ENCODE measurements at regions not wholly inside any gene's neighbourhood (a gene's known extent, or its start where the extent isn't known, plus 50 kb on each side); places are given as distances from the start of the nearest gene placed in this dataset.
"Not testable (repeated sequence)": the region's sequence is repeated elsewhere in the genome, so short reads cannot be mapped to it uniquely, and the experiment has no call there.

- DNase-seq: no peak
Observed at GRCh38 chr12:125314051-125314755, 249.0 kb downstream of the AACS start.

- no peak for DNase-seq
Observed at GRCh38 chr12:125315771-125316170, 250.5 kb downstream of the AACS start.

- DNase-seq: no peak
Observed at GRCh38 chr12:125320177-125320576, 254.9 kb downstream of the AACS start.

GRCh38 chr12:125324861-125325490 lies 259.7 kb downstream of the AACS start:
- no peak for DNase-seq

- no peak for DNase-seq
Observed at GRCh38 chr12:125329239-125330102, 264.2 kb downstream of the AACS start.

- DNase-seq: no peak
Observed at GRCh38 chr12:125330645-125331341, 265.6 kb downstream of the AACS start.

- no peak for DNase-seq
Observed at GRCh38 chr12:125331342-125332052, 266.3 kb downstream of the AACS start.

- no peak for DNase-seq
Observed at GRCh38 chr12:125332900-125333299, 267.7 kb downstream of the AACS start.

GRCh38 chr12:125336246-125336645 lies 271.0 kb downstream of the AACS start:
- no peak for DNase-seq

GRCh38 chr12:125340791-125341190 lies 275.6 kb downstream of the AACS start:
- no peak for DNase-seq

- DNase-seq: no peak
Observed at GRCh38 chr12:125341422-125341821, 276.2 kb downstream of the AACS start.

GRCh38 chr12:125343649-125344048 lies 278.4 kb downstream of the AACS start:
- no peak for DNase-seq

GRCh38 chr12:125346362-125346761 lies 281.1 kb downstream of the AACS start:
- DNase-seq: no peak

GRCh38 chr12:125351788-125352187 lies 286.6 kb downstream of the AACS start:
- DNase-seq: no peak

GRCh38 chr12:125353002-125353401 lies 287.8 kb downstream of the AACS start:
- DNase-seq: not testable (repeated sequence)

GRCh38 chr12:125353871-125354270 lies 288.6 kb downstream of the AACS start:
- no peak for DNase-seq

- DNase-seq: no peak
Observed at GRCh38 chr12:125355614-125356013, 290.4 kb downstream of the AACS start.

GRCh38 chr12:125356111-125356510 lies 290.9 kb downstream of the AACS start:
- DNase-seq: no peak

GRCh38 chr12:125357561-125357960 lies 292.3 kb downstream of the AACS start:
- DNase-seq: no peak

- no peak for DNase-seq
Observed at GRCh38 chr12:125360540-125360939, 295.3 kb downstream of the AACS start.

GRCh38 chr12:125371033-125371432 lies 305.8 kb downstream of the AACS start:
- DNase-seq: no peak

- no peak for DNase-seq
Observed at GRCh38 chr12:125372085-125372484, 306.9 kb downstream of the AACS start.

All from COR-L47 (cell line).